Vagina (tissue), 2 donors: ENCODE measurements at regions not wholly inside any gene's neighbourhood (a gene's known extent, or its start where the extent isn't known, plus 50 kb on each side); places are given as distances from the start of the nearest gene placed in this dataset.

Source experiments
- DNase-seq, 2 donors: peaks; one replicate each; pipeline ENCODE4 v3.0.0-alpha.2; 2017; ENCODE audit errors: extremely low spot score in 2 of 2
- H3K27ac ChIP-seq: fragments of 200-600 bp; sonication (generic); one replicate; pipeline ENCODE4 v1.5.1; 2019
- H3K27me3 ChIP-seq: fragments of 200-600 bp; sonication (generic); one replicate; pipeline ENCODE4 v1.5.1; 2019
- H3K36me3 ChIP-seq, 2 donors: fragments of 200-600 bp; sonication (generic); one replicate each; pipeline ENCODE4 v1.5.1; 2017 to 2019
- H3K4me1 ChIP-seq: fragments of 200-600 bp; sonication (generic); one replicate; pipeline ENCODE4 v1.5.1; 2019
- H3K4me3 ChIP-seq, 2 donors: fragments of 200-600 bp; sonication (generic); 1 replicate in 1 of 2; 2 replicates in 1 of 2; pipeline ENCODE4 v1.5.1; 2016 to 2019
- H3K9me3 ChIP-seq: fragments of 200-600 bp; sonication (generic); one replicate; pipeline ENCODE4 v1.5.1; 2019
- CTCF ChIP-seq, 3 experiments: fragments of 450-650 bp in 2 of 3; fragments of 200-600 bp in 1 of 3; sonication (generic) in 1 of 3; IDR thresholded peaks; one replicate each; pipeline ENCODE4 v1.5.1; 2017 to 2019; ENCODE audit warnings: antibody characterized with exemption in 3 of 3, mild to moderate bottlenecking in 2 of 3, moderate library complexity in 2 of 3
- POLR2A ChIP-seq, 2 donors: fragments of 450-650 bp; IDR thresholded peaks; one replicate each; pipeline ENCODE4 v1.6.1; 2017; ENCODE audit warnings: antibody characterized with exemption in 2 of 2, mild to moderate bottlenecking in 2 of 2, moderate library complexity in 2 of 2
- POLR2AphosphoS5 ChIP-seq, 2 donors: sonication (generic); formaldehyde crosslinking; IDR thresholded peaks; one replicate each; pipeline ENCODE4 v1.9.0; 2017; ENCODE audit warnings: antibody characterized with exemption in 2 of 2, mild to moderate bottlenecking in 2 of 2, low read depth in 1 of 2; ENCODE audit not compliant: insufficient read depth in 1 of 2
- intact Hi-C: fragments of 100-400 bp; cut with DNase I; formaldehyde crosslinking; loops from one replicate; pipeline ENCODE4 v1.15.1; 2023

- Histone ChIP-seq H3K36me3 (no peaks in the 10 kb centered on the region), H3K27me3 (no peaks in the 10 kb centered on the region), H3K4me1 (no peaks in the 10 kb centered on the region), H3K27ac (no peak overlapping the region), H3K9me3 (no peaks in the 10 kb centered on the region), H3K4me3 (no peak overlapping the region)
- no peak for DNase-seq
- no peak for TF ChIP-seq POLR2A (IDR thresholded peaks at IDR 0.05)
- TF ChIP-seq POLR2AphosphoS5 (IDR thresholded peaks at IDR 0.05; ENCODE audit: insufficient read depth in 1 of 2, low read depth in 1 of 2), result no peak
- TF ChIP-seq CTCF (IDR thresholded peaks at IDR 0.05), result no peak
- intact Hi-C loops, result no loop called here
Observed at GRCh38 chr3:89682556-89682955, 575.1 kb downstream of the EPHA3 start.

GRCh38 chr3:89685731-89686130 lies 578.3 kb downstream of the EPHA3 start:
- H3K4me1 ChIP-seq, result no peaks in the 10 kb centered on the region
- H3K27ac ChIP-seq, result no peak overlapping the region
- H3K9me3 ChIP-seq, result no peaks in the 10 kb centered on the region
- no peak overlapping the region for H3K4me3 ChIP-seq
- H3K36me3 ChIP-seq, result no peaks in the 10 kb centered on the region
- H3K27me3 ChIP-seq, result no peaks in the 10 kb centered on the region
- DNase-seq, result no peak
- intact Hi-C loops, result no loop called here
- TF ChIP-seq POLR2A (IDR thresholded peaks at IDR 0.05) (no peak), CTCF (IDR thresholded peaks at IDR 0.05) (no peak), POLR2AphosphoS5 (IDR thresholded peaks at IDR 0.05; ENCODE audit: insufficient read depth in 1 of 2, low read depth in 1 of 2) (no peak)

- H3K4me3 ChIP-seq, result no peak overlapping the region
- intact Hi-C loops, result loop anchor here (5.0 kb wide), 1 partner anchor 1223 kb away; no protein-coding TSS in a partner anchor
- H3K36me3 ChIP-seq, result no peaks in the 10 kb centered on the region
- TF ChIP-seq POLR2A (IDR thresholded peaks at IDR 0.05) (no peak), POLR2AphosphoS5 (IDR thresholded peaks at IDR 0.05; ENCODE audit: insufficient read depth in 1 of 2, low read depth in 1 of 2) (no peak), CTCF (IDR thresholded peaks at IDR 0.05) (no peak)
- no peaks in the 10 kb centered on the region for H3K4me1 ChIP-seq
- no peaks in the 10 kb centered on the region for H3K27me3 ChIP-seq
- H3K9me3 ChIP-seq, result no peaks in the 10 kb centered on the region
- no peak overlapping the region for H3K27ac ChIP-seq
- no peak for DNase-seq
Observed at GRCh38 chr3:89690646-89691045, 583.2 kb downstream of the EPHA3 start.

GRCh38 chr3:89692601-89693000 lies 585.2 kb downstream of the EPHA3 start:
- Histone ChIP-seq H3K9me3 (no peaks in the 10 kb centered on the region), H3K4me1 (no peaks in the 10 kb centered on the region), H3K27me3 (no peaks in the 10 kb centered on the region), H3K4me3 (no peak overlapping the region), H3K36me3 (no peaks in the 10 kb centered on the region), H3K27ac (no peak overlapping the region)
- intact Hi-C loops, result loop anchor here (5.0 kb wide), 1 partner anchor 1225 kb away; no protein-coding TSS in a partner anchor
- no peak for TF ChIP-seq POLR2AphosphoS5 (IDR thresholded peaks at IDR 0.05; ENCODE audit: insufficient read depth in 1 of 2, low read depth in 1 of 2)
- no peak for TF ChIP-seq CTCF (IDR thresholded peaks at IDR 0.05)
- TF ChIP-seq POLR2A (IDR thresholded peaks at IDR 0.05), result no peak
- no peak for DNase-seq

GRCh38 chr3:89697321-89697916 lies 590.0 kb downstream of the EPHA3 start:
- H3K9me3 ChIP-seq, result no peaks in the 10 kb centered on the region
- no peaks in the 10 kb centered on the region for H3K36me3 ChIP-seq
- no peaks in the 10 kb centered on the region for H3K27me3 ChIP-seq
- no peak overlapping the region for H3K4me3 ChIP-seq
- intact Hi-C loops, result no loop called here
- no peak overlapping the region for H3K27ac ChIP-seq
- TF ChIP-seq POLR2A (IDR thresholded peaks at IDR 0.05), result no peak
- no peak for TF ChIP-seq POLR2AphosphoS5 (IDR thresholded peaks at IDR 0.05; ENCODE audit: insufficient read depth in 1 of 2, low read depth in 1 of 2)
- TF ChIP-seq CTCF (IDR thresholded peaks at IDR 0.05), result no peak
- no peaks in the 10 kb centered on the region for H3K4me1 ChIP-seq
- DNase-seq, result no peak
